HG02759 (cell line): ENCODE measurements at regions not wholly inside any gene's neighbourhood (a gene's known extent, or its start where the extent isn't known, plus 50 kb on each side); places are given as distances from the start of the nearest gene placed in this dataset.
"Not testable (repeated sequence)": the region's sequence is repeated elsewhere in the genome, so short reads cannot be mapped to it uniquely, and the experiment has no call there.

Experiments
- ATAC-seq: cut with Tn5 transposase; IDR thresholded peaks from one replicate; pipeline ENCODE4 v1.9.1; 2021; ENCODE audit warnings: mild to moderate bottlenecking, moderate library complexity; ENCODE audit not compliant: unreplicated experiment

- ATAC-seq = no peak
These were observed 50.5 kb upstream of the CD99 start for GRCh38 chrX:2640436-2641150.

GRCh38 chrX:2638279-2638678 lies 52.8 kb upstream of the CD99 start:
- ATAC-seq = no peak

GRCh38 chrX:2635342-2635741 lies 55.8 kb upstream of the CD99 start:
- no peak for ATAC-seq

- ATAC-seq = no peak
These were observed 58.3 kb upstream of the CD99 start for GRCh38 chrX:2632533-2633504.

- no peak for ATAC-seq
These were observed 59.2 kb upstream of the CD99 start for GRCh38 chrX:2631743-2632532.

- ATAC-seq = not testable (repeated sequence)
These were observed 60.0 kb upstream of the CD99 start for GRCh38 chrX:2630935-2631742.

GRCh38 chrX:2630008-2630934 lies 60.8 kb upstream of the CD99 start:
- ATAC-seq = not testable (repeated sequence)

GRCh38 chrX:2629316-2630007 lies 61.6 kb upstream of the CD99 start:
- no peak for ATAC-seq

- ATAC-seq = no peak
These were observed 62.3 kb upstream of the CD99 start for GRCh38 chrX:2628751-2629315.

- peak; percentile 74 for ATAC-seq
These were observed 63.7 kb upstream of the CD99 start for GRCh38 chrX:2627272-2627867.

- no peak for ATAC-seq
These were observed 64.3 kb upstream of the CD99 start for GRCh38 chrX:2626750-2627149.

- no peak for ATAC-seq
These were observed 70.5 kb upstream of the CD99 start for GRCh38 chrX:2620576-2620975.

GRCh38 chrX:2618516-2618915 lies 72.6 kb upstream of the CD99 start:
- no peak for ATAC-seq

GRCh38 chrX:2614911-2615310 lies 76.2 kb upstream of the CD99 start:
- ATAC-seq = no peak

GRCh38 chrX:2610246-2611170 lies 80.6 kb upstream of the CD99 start:
- ATAC-seq = no peak

- ATAC-seq = no peak
These were observed 81.5 kb upstream of the CD99 start for GRCh38 chrX:2609431-2610238.
